ENCODE measurements at regions not wholly inside any gene's neighbourhood (a gene's known extent, or its start where the extent isn't known, plus 50 kb on each side); places are given as distances from the start of the nearest gene placed in this dataset.

GRCh38 chr17:13806092-13806491 is 204.4 kb upstream of the HS3ST3A1 start:
- DNase-seq (no peak), ATAC-seq (no peak)
- Mint-ChIP-seq H3K36me3 (ENCODE audit: low read depth) (no peaks in the 10 kb centered on the region), H3K27me3 (ENCODE audit: low read depth) (no peaks in the 10 kb centered on the region), H3K4me1 (ENCODE audit: low read depth) (no peaks in the 10 kb centered on the region), H3K9me3 (ENCODE audit: insufficient read depth) (no peaks in the 10 kb centered on the region), H3K4me3 (no peak overlapping the region), H3K27ac (no peak overlapping the region)
- ChIA-PET CTCF (no interaction called here), POLR2A (no interaction called here)

- Mint-ChIP-seq H3K27me3 (ENCODE audit: low read depth) (no peaks in the 10 kb centered on the region), H3K36me3 (ENCODE audit: low read depth) (no peaks in the 10 kb centered on the region), H3K9me3 (ENCODE audit: insufficient read depth) (no peaks in the 10 kb centered on the region), H3K4me3 (no peak overlapping the region), H3K27ac (no peak overlapping the region), H3K4me1 (ENCODE audit: low read depth) (no peaks in the 10 kb centered on the region)
- ATAC-seq (no peak), DNase-seq (no peak)
- ChIA-PET POLR2A (no interaction called here), CTCF (interaction anchor here (1.0 kb wide), 1 partner anchor 13 kb away, joined by 3 read pairs; no protein-coding TSS in a partner anchor)
Observed at GRCh38 chr17:13807103-13807502, 205.4 kb upstream of the HS3ST3A1 start.

- Mint-ChIP-seq H3K4me3 (no peak overlapping the region), H3K9me3 (ENCODE audit: insufficient read depth) (no peaks in the 10 kb centered on the region), H3K27me3 (ENCODE audit: low read depth) (no peaks in the 10 kb centered on the region), H3K27ac (no peak overlapping the region), H3K4me1 (ENCODE audit: low read depth) (no peaks in the 10 kb centered on the region), H3K36me3 (ENCODE audit: low read depth) (no peaks in the 10 kb centered on the region)
- CTCF ChIA-PET = no interaction called here
- ATAC-seq (no peak), DNase-seq (no peak)
- POLR2A ChIA-PET = no interaction called here
Observed at GRCh38 chr17:13812350-13812749, 210.6 kb upstream of the HS3ST3A1 start.

DNA sequence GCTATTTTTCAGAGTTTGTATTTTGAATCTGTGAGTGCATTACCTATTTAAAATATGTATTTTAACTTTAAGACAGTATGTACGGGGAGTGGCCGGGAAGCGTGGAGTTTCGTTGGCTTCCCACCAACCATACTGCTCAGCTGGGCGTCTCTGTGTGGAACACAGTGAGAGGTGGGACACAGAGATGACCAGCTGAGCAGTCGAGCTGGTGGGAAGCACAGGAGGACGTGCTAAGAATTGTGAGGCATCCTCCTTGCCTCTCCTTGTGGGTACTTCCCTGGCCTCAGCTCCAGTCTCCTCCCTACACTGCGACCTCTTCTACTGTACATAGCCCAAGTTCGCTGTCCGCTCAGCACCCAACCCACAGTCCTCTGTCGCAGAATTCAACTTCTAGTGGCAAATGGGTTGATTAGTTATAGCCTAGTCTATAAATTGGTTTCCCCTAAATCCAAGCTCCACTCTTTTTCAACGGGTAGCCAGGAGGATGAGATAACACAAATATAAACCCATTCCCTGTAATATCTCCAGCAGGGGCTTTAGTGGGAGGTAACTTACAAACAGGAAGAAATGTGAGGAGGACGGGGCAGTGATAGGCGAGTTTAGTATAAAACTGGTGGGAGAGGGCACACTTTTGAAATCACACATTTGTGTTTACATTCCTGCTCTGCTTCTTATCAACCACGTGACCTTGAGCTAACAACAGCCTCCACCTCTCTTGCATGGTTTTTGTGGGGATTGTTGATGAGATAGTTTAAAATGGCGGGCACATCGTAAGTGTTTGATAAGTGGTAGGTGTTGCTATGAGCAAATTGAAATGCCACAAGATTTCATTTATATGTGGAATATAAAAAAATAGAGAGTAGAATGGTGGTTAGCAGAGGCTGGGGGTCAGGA is 211.9 kb upstream of the HS3ST3A1 start:
- POLR2A ChIA-PET = no interaction called here
- H3K36me3 Mint-ChIP-seq (ENCODE audit: low read depth) = no peaks in the 10 kb centered on the region
- H3K27ac Mint-ChIP-seq = no peak overlapping the region
- ATAC-seq (no peak), DNase-seq (no peak)
- no peaks in the 10 kb centered on the region for H3K9me3 Mint-ChIP-seq (ENCODE audit: insufficient read depth)
- no peaks in the 10 kb centered on the region for H3K4me1 Mint-ChIP-seq (ENCODE audit: low read depth)
- no peak overlapping the region for H3K4me3 Mint-ChIP-seq
- CTCF ChIA-PET = no interaction called here
- no peaks in the 10 kb centered on the region for H3K27me3 Mint-ChIP-seq (ENCODE audit: low read depth)

DNA sequence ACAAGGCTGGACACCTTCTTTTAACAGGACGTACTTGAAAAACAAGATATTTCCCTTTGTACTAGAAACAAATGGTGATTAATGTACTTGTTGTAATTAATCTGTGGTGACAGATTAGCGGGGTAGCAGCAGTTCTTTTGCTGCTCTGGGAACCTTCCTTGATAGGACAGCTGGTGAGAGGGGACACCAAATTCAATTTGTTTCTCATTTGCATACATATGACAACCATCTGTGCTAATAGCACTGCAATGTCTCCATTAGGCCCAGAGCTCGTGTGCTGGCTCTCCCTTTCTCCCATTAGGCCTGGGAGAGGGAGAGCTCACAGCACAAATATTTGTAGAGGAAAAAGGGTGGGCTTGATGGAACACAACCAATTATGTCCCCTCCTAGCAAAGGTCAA is 221.0 kb upstream of the HS3ST3A1 start:
- POLR2A ChIA-PET = no interaction called here
- Mint-ChIP-seq H3K4me1 (ENCODE audit: low read depth) (peaks cover 8% of the 10 kb centered on the region), H3K9me3 (ENCODE audit: insufficient read depth) (no peaks in the 10 kb centered on the region), H3K36me3 (ENCODE audit: low read depth) (no peaks in the 10 kb centered on the region), H3K27ac (no peak overlapping the region), H3K4me3 (no peak overlapping the region), H3K27me3 (ENCODE audit: low read depth) (no peaks in the 10 kb centered on the region)
- CTCF ChIA-PET = no interaction called here
- ATAC-seq = no peak
- no peak for DNase-seq

GRCh38 chr17:13825526-13826040 is 223.9 kb upstream of the HS3ST3A1 start:
- peaks cover 8% of the 10 kb centered on the region for H3K4me1 Mint-ChIP-seq (ENCODE audit: low read depth)
- ATAC-seq (no peak), DNase-seq (no peak)
- CTCF ChIA-PET = no interaction called here
- H3K27ac Mint-ChIP-seq = no peak overlapping the region
- POLR2A ChIA-PET = no interaction called here
- H3K9me3 Mint-ChIP-seq (ENCODE audit: insufficient read depth) = no peaks in the 10 kb centered on the region
- H3K4me3 Mint-ChIP-seq = no peak overlapping the region
- H3K36me3 Mint-ChIP-seq (ENCODE audit: low read depth) = no peaks in the 10 kb centered on the region
- no peaks in the 10 kb centered on the region for H3K27me3 Mint-ChIP-seq (ENCODE audit: low read depth)

DNA sequence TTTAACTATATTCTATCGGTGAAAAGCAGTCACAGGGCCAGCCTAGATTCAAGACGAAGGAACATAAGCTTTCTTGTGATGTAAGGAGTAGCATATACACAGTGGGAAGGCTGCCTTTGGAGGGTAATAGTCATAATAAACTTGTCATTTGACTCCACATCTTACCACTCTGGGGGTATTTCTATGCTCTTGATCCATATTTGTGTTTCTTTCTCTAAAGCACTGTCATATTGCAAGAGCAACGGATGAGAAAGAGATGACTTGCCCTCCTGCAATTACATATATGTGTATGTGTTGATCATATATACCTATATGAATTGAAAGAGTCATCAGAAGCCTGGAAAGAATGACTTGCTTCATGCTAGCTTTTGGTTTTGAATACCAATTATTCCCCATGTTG is 225.4 kb upstream of the HS3ST3A1 start:
- ChIA-PET CTCF (no interaction called here), POLR2A (interaction anchor here (0.6 kb wide), 1 partner anchor 1914 kb away, joined by 3 read pairs; no protein-coding TSS in a partner anchor)
- no peak overlapping the region for H3K4me3 Mint-ChIP-seq
- H3K9me3 Mint-ChIP-seq (ENCODE audit: insufficient read depth) = no peaks in the 10 kb centered on the region
- H3K27ac Mint-ChIP-seq = no peak overlapping the region
- H3K36me3 Mint-ChIP-seq (ENCODE audit: low read depth) = no peaks in the 10 kb centered on the region
- DNase-seq = no peak
- H3K27me3 Mint-ChIP-seq (ENCODE audit: low read depth) = no peaks in the 10 kb centered on the region
- no peak for ATAC-seq
- peaks cover 8% of the 10 kb centered on the region for H3K4me1 Mint-ChIP-seq (ENCODE audit: low read depth)

DNA sequence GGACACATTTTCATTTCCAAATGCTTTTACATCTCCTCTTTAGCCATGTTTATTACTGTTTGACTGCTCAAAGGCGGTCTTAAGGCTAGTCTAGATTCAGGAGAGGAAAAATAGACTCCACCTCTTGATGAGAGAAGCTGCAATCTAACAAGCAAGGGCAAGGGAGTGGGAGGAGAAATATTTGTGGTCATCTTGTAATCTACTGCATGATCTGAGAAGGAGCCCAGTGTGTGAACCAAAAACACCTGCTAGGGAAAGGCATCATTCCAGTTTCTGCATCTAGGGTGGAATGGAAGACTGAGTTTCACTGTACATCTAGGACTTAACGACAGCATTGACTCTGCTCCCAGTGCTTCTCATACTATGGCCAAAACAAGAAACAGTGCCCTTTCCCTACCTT is 232.2 kb upstream of the HS3ST3A1 start:
- H3K9me3 Mint-ChIP-seq (ENCODE audit: insufficient read depth) = no peaks in the 10 kb centered on the region

DNA sequence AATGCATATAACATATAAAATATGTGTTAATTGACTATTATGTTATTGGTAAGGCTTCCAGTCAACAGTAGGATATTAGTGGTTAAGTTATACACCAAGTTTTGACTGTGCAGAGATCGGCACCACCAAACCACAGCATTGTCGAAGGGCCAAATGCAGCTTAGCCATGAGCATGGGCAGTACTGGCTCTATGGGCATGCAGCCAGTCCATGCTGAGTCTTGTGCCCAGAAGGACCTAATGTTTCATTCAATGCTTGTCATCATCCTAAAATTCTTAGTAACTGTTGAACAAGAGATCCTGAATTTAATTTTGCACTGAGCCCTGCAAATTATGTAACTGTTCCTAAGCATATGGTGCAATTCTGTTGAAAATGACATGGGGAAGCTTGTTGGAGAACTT is 233.4 kb upstream of the HS3ST3A1 start:
- ChIA-PET POLR2A (no interaction called here), CTCF (no interaction called here)
- H3K9me3 Mint-ChIP-seq (ENCODE audit: insufficient read depth) = no peaks in the 10 kb centered on the region
- H3K4me1 Mint-ChIP-seq (ENCODE audit: low read depth) = no peaks in the 10 kb centered on the region
- no peaks in the 10 kb centered on the region for H3K36me3 Mint-ChIP-seq (ENCODE audit: low read depth)
- H3K27ac Mint-ChIP-seq = no peak overlapping the region
- ATAC-seq (no peak), DNase-seq (no peak)
- no peak overlapping the region for H3K4me3 Mint-ChIP-seq
- no peaks in the 10 kb centered on the region for H3K27me3 Mint-ChIP-seq (ENCODE audit: low read depth)

More for the DNA sequence above, 232.2 kb upstream of the HS3ST3A1 start:
- no peaks in the 10 kb centered on the region for H3K36me3 Mint-ChIP-seq (ENCODE audit: low read depth)
- no peaks in the 10 kb centered on the region for H3K4me1 Mint-ChIP-seq (ENCODE audit: low read depth)
- CTCF ChIA-PET = no interaction called here
- H3K27ac Mint-ChIP-seq = no peak overlapping the region
- POLR2A ChIA-PET = no interaction called here
- H3K27me3 Mint-ChIP-seq (ENCODE audit: low read depth) = no peaks in the 10 kb centered on the region
- DNase-seq = no peak
- no peak for ATAC-seq
- no peak overlapping the region for H3K4me3 Mint-ChIP-seq

DNA sequence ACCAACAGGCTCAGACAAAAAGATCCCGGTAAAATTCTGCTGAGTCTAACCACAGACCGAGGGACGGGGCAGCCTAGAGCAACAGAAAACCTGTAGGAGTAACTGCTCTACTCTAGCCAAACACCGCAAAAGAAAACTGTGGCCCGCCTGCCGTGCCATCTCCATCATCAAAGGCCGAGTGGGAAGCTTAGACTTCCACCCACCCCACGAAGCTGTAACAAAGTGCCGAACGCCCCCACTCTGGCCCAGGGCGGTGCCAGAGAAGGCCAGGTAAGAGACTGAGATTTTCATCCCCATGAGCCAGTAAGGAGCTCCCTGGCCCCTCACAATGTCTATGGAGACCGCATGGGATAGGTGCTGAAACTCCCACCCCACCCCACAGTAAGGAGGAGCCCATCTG is 231.9 kb upstream of the COX10 start:
- no peak for DNase-seq
- Mint-ChIP-seq H3K27ac (no peak overlapping the region), H3K4me3 (no peak overlapping the region), H3K36me3 (ENCODE audit: low read depth) (no peaks in the 10 kb centered on the region), H3K9me3 (ENCODE audit: insufficient read depth) (no peaks in the 10 kb centered on the region), H3K4me1 (ENCODE audit: low read depth) (no peaks in the 10 kb centered on the region), H3K27me3 (ENCODE audit: low read depth) (no peaks in the 10 kb centered on the region)
- POLR2A ChIA-PET = no interaction called here
- no peak for ATAC-seq
- CTCF ChIA-PET = no interaction called here

DNA sequence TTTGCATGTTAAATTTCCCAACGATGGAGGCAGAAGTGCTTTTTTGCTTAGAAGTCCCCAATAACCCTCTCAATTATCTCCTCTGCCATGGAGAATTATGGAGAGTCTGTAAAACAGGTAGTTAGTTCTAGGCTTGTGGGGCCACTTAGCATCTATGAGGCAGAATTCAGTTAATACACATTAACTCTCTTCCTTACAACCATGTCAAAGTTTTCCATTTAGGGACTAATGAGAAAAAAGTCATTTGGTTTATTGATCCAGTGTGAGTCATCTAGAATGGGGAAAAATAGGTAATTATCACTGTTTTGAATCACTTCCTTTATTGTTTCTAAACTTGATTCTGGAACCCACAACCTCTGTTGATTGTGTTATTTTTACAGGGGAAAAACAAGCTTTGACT is 229.1 kb upstream of the COX10 start:
- Mint-ChIP-seq H3K27ac (no peak overlapping the region), H3K4me1 (ENCODE audit: low read depth) (no peaks in the 10 kb centered on the region), H3K4me3 (no peak overlapping the region), H3K27me3 (ENCODE audit: low read depth) (peaks cover 2% of the 10 kb centered on the region), H3K36me3 (ENCODE audit: low read depth) (no peaks in the 10 kb centered on the region), H3K9me3 (ENCODE audit: insufficient read depth) (no peaks in the 10 kb centered on the region)
- CTCF ChIA-PET = no interaction called here
- POLR2A ChIA-PET = no interaction called here
- ATAC-seq (no peak), DNase-seq (no peak)

GRCh38 chr17:13843862-13844635 is 225.3 kb upstream of the COX10 start:
- no peak overlapping the region for H3K27ac Mint-ChIP-seq
- ChIA-PET POLR2A (no interaction called here), CTCF (no interaction called here)
- DNase-seq (no peak), ATAC-seq (no peak)
- H3K9me3 Mint-ChIP-seq (ENCODE audit: insufficient read depth) = peaks cover 3% of the 10 kb centered on the region
- H3K36me3 Mint-ChIP-seq (ENCODE audit: low read depth) = no peaks in the 10 kb centered on the region
- no peaks in the 10 kb centered on the region for H3K4me1 Mint-ChIP-seq (ENCODE audit: low read depth)
- H3K27me3 Mint-ChIP-seq (ENCODE audit: low read depth) = peaks cover 3% of the 10 kb centered on the region
- H3K4me3 Mint-ChIP-seq = no peak overlapping the region
